ENCODE measurements at regions not wholly inside any gene's neighbourhood (a gene's known extent, or its start where the extent isn't known, plus 50 kb on each side); places are given as distances from the start of the nearest gene placed in this dataset.

DNA sequence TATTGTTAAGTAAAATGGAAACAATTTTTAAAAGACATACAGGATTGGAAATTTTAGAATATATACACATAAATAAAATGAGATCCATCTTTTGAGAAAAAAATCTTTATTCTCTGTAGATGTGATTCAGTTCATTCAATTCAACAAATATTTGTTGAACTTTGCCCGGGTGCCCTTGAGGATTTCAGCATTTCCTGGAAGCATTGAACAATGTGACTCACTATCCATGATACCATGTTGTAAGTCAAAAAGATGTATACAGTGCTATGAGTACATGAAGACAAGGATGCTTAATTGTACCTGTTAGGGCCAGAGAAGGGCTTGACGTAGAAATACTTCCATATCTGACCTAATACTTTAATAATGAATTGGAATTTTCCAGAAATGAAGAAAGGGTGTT lies 353.7 kb downstream of the METTL15 start:
- intact Hi-C loops (cut with DNase I): no loop called here
- TF ChIP-seq, protein P1, sequence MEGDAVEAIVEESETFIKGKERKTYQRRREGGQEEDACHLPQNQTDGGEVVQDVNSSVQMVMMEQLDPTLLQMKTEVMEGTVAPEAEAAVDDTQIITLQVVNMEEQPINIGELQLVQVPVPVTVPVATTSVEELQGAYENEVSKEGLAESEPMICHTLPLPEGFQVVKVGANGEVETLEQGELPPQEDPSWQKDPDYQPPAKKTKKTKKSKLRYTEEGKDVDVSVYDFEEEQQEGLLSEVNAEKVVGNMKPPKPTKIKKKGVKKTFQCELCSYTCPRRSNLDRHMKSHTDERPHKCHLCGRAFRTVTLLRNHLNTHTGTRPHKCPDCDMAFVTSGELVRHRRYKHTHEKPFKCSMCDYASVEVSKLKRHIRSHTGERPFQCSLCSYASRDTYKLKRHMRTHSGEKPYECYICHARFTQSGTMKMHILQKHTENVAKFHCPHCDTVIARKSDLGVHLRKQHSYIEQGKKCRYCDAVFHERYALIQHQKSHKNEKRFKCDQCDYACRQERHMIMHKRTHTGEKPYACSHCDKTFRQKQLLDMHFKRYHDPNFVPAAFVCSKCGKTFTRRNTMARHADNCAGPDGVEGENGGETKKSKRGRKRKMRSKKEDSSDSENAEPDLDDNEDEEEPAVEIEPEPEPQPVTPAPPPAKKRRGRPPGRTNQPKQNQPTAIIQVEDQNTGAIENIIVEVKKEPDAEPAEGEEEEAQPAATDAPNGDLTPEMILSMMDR (IDR thresholded peaks at IDR 0.05): no peak
- Histone ChIP-seq H3K9me3 (no peaks in the 10 kb centered on the region), H3K36me3 (ENCODE audit: insufficient read depth in 1 of 2, low read depth in 1 of 2) (no peaks in the 10 kb centered on the region), H3K27me3 (ENCODE audit: insufficient read depth in 3 of 3, low read length in 2 of 3) (no peaks in the 10 kb centered on the region), H3K27ac (no peak overlapping the region), H3K4me1 (no peaks in the 10 kb centered on the region), H3K4me3 (no peak overlapping the region)
- DNase-seq (no peak), ATAC-seq (no peak)
- 86 to 92% (median 91%) methylated on average over 2 of the region's 2 CpGs for WGBS, 3 donors

GRCh38 chr11:28461338-28461737 lies 353.1 kb downstream of the METTL15 start:
- intact Hi-C loops (cut with DNase I): no loop called here
- TF ChIP-seq, protein P1 (IDR thresholded peaks at IDR 0.05): no peak
- H3K36me3 ChIP-seq (ENCODE audit: insufficient read depth in 1 of 2, low read depth in 1 of 2): no peaks in the 10 kb centered on the region
- no peaks in the 10 kb centered on the region for H3K4me1 ChIP-seq
- H3K27me3 ChIP-seq (ENCODE audit: insufficient read depth in 3 of 3, low read length in 2 of 3): no peaks in the 10 kb centered on the region
- H3K9me3 ChIP-seq: no peaks in the 10 kb centered on the region
- DNase-seq (no peak), ATAC-seq (no peak)
- no peak overlapping the region for H3K27ac ChIP-seq
- WGBS, 3 donors: 48 to 54% (median 53%) methylated on average over 1 of the region's 1 CpG
- no peak overlapping the region for H3K4me3 ChIP-seq

DNA sequence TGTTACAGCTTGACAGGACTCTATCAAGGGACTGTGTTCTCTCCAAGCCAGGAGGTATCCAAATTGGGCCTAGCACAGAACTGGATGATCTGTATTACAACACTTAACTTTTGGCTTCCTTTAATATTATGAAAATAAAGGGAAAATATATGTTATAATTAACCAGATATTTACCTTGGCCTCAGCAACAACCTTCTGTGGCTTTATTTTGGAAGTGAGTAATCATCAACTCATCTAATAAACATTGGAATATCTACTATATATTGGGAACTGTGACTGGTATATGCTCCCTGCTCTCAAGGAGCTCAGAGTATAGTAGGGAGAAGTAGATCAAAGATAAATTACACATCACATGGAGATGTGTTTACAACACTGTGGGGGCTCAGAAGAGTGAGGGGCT lies 352.2 kb downstream of the METTL15 start:
- Histone ChIP-seq H3K27me3 (ENCODE audit: insufficient read depth in 3 of 3, low read length in 2 of 3) (no peaks in the 10 kb centered on the region), H3K36me3 (ENCODE audit: insufficient read depth in 1 of 2, low read depth in 1 of 2) (no peaks in the 10 kb centered on the region), H3K9me3 (no peaks in the 10 kb centered on the region), H3K4me3 (no peak overlapping the region), H3K27ac (no peak overlapping the region), H3K4me1 (no peaks in the 10 kb centered on the region)
- intact Hi-C loops (cut with DNase I): no loop called here
- ATAC-seq (no peak), DNase-seq (no peak)
- TF ChIP-seq, protein P1 (IDR thresholded peaks at IDR 0.05): no peak

GRCh38 chr11:28459912-28460311 lies 351.7 kb downstream of the METTL15 start:
- no peak overlapping the region for H3K4me3 ChIP-seq
- intact Hi-C loops (cut with DNase I): no loop called here
- no peaks in the 10 kb centered on the region for H3K36me3 ChIP-seq (ENCODE audit: insufficient read depth in 1 of 2, low read depth in 1 of 2)
- TF ChIP-seq, protein P1 (IDR thresholded peaks at IDR 0.05): no peak
- H3K4me1 ChIP-seq: no peaks in the 10 kb centered on the region
- H3K27me3 ChIP-seq (ENCODE audit: insufficient read depth in 3 of 3, low read length in 2 of 3): no peaks in the 10 kb centered on the region
- ATAC-seq (no peak), DNase-seq (no peak)
- no peaks in the 10 kb centered on the region for H3K9me3 ChIP-seq
- H3K27ac ChIP-seq: no peak overlapping the region
- 81 to 91% (median 84%) methylated on average over 2 of the region's 2 CpGs for WGBS, 3 donors

GRCh38 chr11:28457481-28458065 lies 349.4 kb downstream of the METTL15 start:
- intact Hi-C loops (cut with DNase I): no loop called here
- 79 to 87% (median 81%) methylated on average over 5 of the region's 5 CpGs for WGBS, 3 donors

More at GRCh38 chr11:28457481-28458065, 349.4 kb downstream of the METTL15 start:
- DNase-seq (no peak), ATAC-seq (no peak)
- H3K36me3 ChIP-seq (ENCODE audit: insufficient read depth in 1 of 2, low read depth in 1 of 2): no peaks in the 10 kb centered on the region
- no peaks in the 10 kb centered on the region for H3K4me1 ChIP-seq
- H3K4me3 ChIP-seq: no peak overlapping the region
- no peaks in the 10 kb centered on the region for H3K27me3 ChIP-seq (ENCODE audit: insufficient read depth in 3 of 3, low read length in 2 of 3)
- H3K9me3 ChIP-seq: no peaks in the 10 kb centered on the region
- H3K27ac ChIP-seq: no peak overlapping the region
- TF ChIP-seq, protein P1 (IDR thresholded peaks at IDR 0.05): no peak

Measured in psoas muscle (tissue), 7 donors.